HEK293T (cell line): ENCODE measurements at regions not wholly inside any gene's neighbourhood (a gene's known extent, or its start where the extent isn't known, plus 50 kb on each side); places are given as distances from the start of the nearest gene placed in this dataset.

Experiments
- ELF4 ChIP-seq: fragments of 450-650 bp; IDR thresholded peaks from 2 replicates; pipeline ENCODE4 v1.6.1; 2017; ENCODE audit warnings: antibody characterized with exemption
- FOXM1 ChIP-seq: fragments of 450-650 bp; IDR thresholded peaks from 2 replicates; pipeline ENCODE4 v1.6.1; 2017; ENCODE audit warnings: mild to moderate bottlenecking, borderline replicate concordance
- HDGF ChIP-seq: fragments of 450-650 bp; IDR thresholded peaks from 2 replicates; pipeline ENCODE4 v1.6.1; 2017; ENCODE audit warnings: antibody characterized with exemption, borderline replicate concordance
- NFRKB ChIP-seq: fragments of 450-650 bp; IDR thresholded peaks from 2 replicates; pipeline ENCODE4 v1.6.1; 2016; ENCODE audit warnings: mild to moderate bottlenecking, moderate library complexity
- SUZ12 ChIP-seq: fragments of 450-650 bp; IDR thresholded peaks from 2 replicates; pipeline ENCODE4 v1.6.1; 2016; ENCODE audit warnings: mild to moderate bottlenecking
- ZNF384 ChIP-seq: fragments of 450-650 bp; IDR thresholded peaks from 2 replicates; pipeline ENCODE4 v1.6.1; 2016

DNA sequence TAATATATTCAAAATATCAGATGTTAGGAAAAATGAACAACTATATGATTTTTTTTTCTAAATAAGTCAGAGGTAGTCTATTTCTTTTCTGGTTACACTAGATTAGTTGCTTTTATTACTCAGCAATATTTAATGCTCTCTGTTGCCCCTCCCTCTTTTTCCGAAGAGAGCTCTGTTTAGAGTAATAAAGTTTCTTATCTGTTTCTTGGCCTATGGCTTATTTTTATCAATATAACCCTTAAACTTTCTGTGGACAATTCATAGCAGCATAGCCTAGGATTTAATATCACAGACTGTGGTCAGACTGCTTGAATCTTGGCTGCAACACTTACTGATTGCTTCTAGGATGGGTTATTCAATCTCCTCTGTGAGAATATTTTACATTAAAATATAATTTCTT lies 2315.4 kb upstream of the AGA start:
- TF ChIP-seq ELF4 (no peak), ZNF384 (no peak), SUZ12 (no peak), FOXM1 (no peak), HDGF (no peak), NFRKB (no peak)
